Panc1 (cell line): ENCODE measurements at regions not wholly inside any gene's neighbourhood (a gene's known extent, or its start where the extent isn't known, plus 50 kb on each side); places are given as distances from the start of the nearest gene placed in this dataset.

ENCODE experiments used
- ATAC-seq: fragments of 200-7000 bp; cut with Tn5 transposase; 2 replicates; pipeline ENCODE4 v1.9.1; 2020; ENCODE audit warnings: mild to moderate bottlenecking, moderate library complexity
- BruUV-seq: library from RNA; stranded (reverse); fragments of 400-500 nt; replicated peaks from 2 replicates; lab custom pipeline; 2021; lab: Mats Ljungman, UMichigan
- CTCF ChIA-PET: fragments of 300-600 bp; sonication (Branson Sonifier 250); formaldehyde crosslinking; loops from one replicate; lab custom pipeline; 2022; ENCODE audit warnings: antibody characterized with exemption; lab: Charles Lee
- POLR2A ChIA-PET: fragments of 300-600 bp; sonication (Branson Sonifier 250); formaldehyde crosslinking; loops from one replicate; lab custom pipeline; 2022; ENCODE audit warnings: antibody characterized with exemption; lab: Charles Lee
- DNase-seq: peaks from one replicate; pipeline ENCODE4 v3.0.0-alpha.2; 2010; ENCODE audit warnings: low read depth, low spot score
- H3K27ac ChIP-seq: 2 replicates; pipeline ENCODE4 v1.5.1; 2011; ENCODE audit warnings: mild to moderate bottlenecking, low read length, inconsistent platforms
- H3K27me3 ChIP-seq: fragments of 200-500 bp; sonication (Bioruptor generic); 2 replicates; pipeline ENCODE4 v1.6.0; 2014; ENCODE audit warnings: low read length, inconsistent platforms; ENCODE audit not compliant: control insufficient read depth, insufficient read depth
- H3K36me3 ChIP-seq: fragments of 200-500 bp; sonication (Bioruptor generic); 2 replicates; pipeline ENCODE4 v1.5.1; 2014; ENCODE audit warnings: inconsistent platforms, mild to moderate bottlenecking, low read length, moderate library complexity; ENCODE audit not compliant: control insufficient read depth, insufficient read depth
- H3K4me1 ChIP-seq: 2 replicates; pipeline ENCODE4 v1.5.1; 2011; ENCODE audit warnings: inconsistent platforms, mild to moderate bottlenecking, low read length, moderate library complexity; ENCODE audit not compliant: control insufficient read depth, insufficient read depth
- H3K4me3 ChIP-seq, 2 experiments: 2 replicates each; pipeline ENCODE4 v1.5.1; 2011 to 2012; ENCODE audit warnings: low read depth in 2 of 2, low read length in 2 of 2, mild to moderate bottlenecking in 2 of 2, inconsistent platforms in 1 of 2, moderate library complexity in 1 of 2
- H3K9me3 ChIP-seq: fragments of 200-500 bp; sonication (Bioruptor generic); 2 replicates; pipeline ENCODE4 v1.5.1; 2014; ENCODE audit warnings: low read depth, mild to moderate bottlenecking, inconsistent platforms, low read length, moderate library complexity; ENCODE audit not compliant: control insufficient read depth, insufficient read depth
- POLR2AphosphoS5 ChIP-seq: IDR thresholded peaks from 2 replicates; pipeline ENCODE4 v1.6.1; 2012; ENCODE audit warnings: mild to moderate bottlenecking, low read depth, low read length, moderate library complexity
- REST ChIP-seq, 2 experiments: IDR thresholded peaks; 2 replicates each; pipeline ENCODE4 v1.6.1; 2011 to 2012; ENCODE audit warnings: low read depth in 2 of 2, control low read depth in 1 of 2, low read length in 1 of 2, mild to moderate bottlenecking in 1 of 2, moderate library complexity in 1 of 2; ENCODE audit not compliant: insufficient read depth in 1 of 2
- SIN3A ChIP-seq: IDR thresholded peaks from 2 replicates; pipeline ENCODE4 v1.6.1; 2012; ENCODE audit warnings: low read depth, mild to moderate bottlenecking, low read length, moderate library complexity, borderline replicate concordance; ENCODE audit not compliant: insufficient read depth
- TCF7L2 ChIP-seq: IDR thresholded peaks from 2 replicates; pipeline ENCODE4 v1.6.1; 2011; ENCODE audit warnings: mild to moderate bottlenecking, low read depth, low read length, inconsistent platforms
- in situ Hi-C: cut with HindIII; loops from 2 replicates; pipeline ENCODE4 v1.10.0; 2016; ENCODE audit warnings: low sequenced_read_pairs, low pct_unique_long_range_greater_than_20kb
- intact Hi-C: fragments of 100-400 bp; cut with micrococcal nuclease; formaldehyde crosslinking; loops from one replicate; pipeline ENCODE4 v1.10.0; 2022; ENCODE audit not compliant: unreplicated experiment
- TF ChIP-seq, protein P1 (sequence below): fragments of 450-650 bp; IDR thresholded peaks from 2 replicates; pipeline ENCODE4 v1.5.1; 2017; ENCODE audit warnings: mild to moderate bottlenecking

GRCh38 chr5:71806711-71807110 lies 87.6 kb downstream of the CARTPT start:
- Histone ChIP-seq H3K9me3 (no peaks in the 10 kb centered on the region), H3K4me3 (no peak overlapping the region), H3K36me3 (no peaks in the 10 kb centered on the region), H3K27me3 (peaks cover 37% of the 10 kb centered on the region), H3K27ac (no peak overlapping the region), H3K4me1 (no peaks in the 10 kb centered on the region)
- intact Hi-C loops (no loop called here), in situ Hi-C loops (no loop called here)
- POLR2A ChIA-PET: no interaction called here
- DNase-seq (no peak), ATAC-seq (no peak)
- TF ChIP-seq POLR2AphosphoS5 (no peak), REST (IDR thresholded peaks at IDR 0.05; ENCODE audit: insufficient read depth in 1 of 2, low read depth in 2 of 2, low read length in 1 of 2) (no peak), SIN3A (no peak), TCF7L2 (no peak)
- TF ChIP-seq, protein P1, sequence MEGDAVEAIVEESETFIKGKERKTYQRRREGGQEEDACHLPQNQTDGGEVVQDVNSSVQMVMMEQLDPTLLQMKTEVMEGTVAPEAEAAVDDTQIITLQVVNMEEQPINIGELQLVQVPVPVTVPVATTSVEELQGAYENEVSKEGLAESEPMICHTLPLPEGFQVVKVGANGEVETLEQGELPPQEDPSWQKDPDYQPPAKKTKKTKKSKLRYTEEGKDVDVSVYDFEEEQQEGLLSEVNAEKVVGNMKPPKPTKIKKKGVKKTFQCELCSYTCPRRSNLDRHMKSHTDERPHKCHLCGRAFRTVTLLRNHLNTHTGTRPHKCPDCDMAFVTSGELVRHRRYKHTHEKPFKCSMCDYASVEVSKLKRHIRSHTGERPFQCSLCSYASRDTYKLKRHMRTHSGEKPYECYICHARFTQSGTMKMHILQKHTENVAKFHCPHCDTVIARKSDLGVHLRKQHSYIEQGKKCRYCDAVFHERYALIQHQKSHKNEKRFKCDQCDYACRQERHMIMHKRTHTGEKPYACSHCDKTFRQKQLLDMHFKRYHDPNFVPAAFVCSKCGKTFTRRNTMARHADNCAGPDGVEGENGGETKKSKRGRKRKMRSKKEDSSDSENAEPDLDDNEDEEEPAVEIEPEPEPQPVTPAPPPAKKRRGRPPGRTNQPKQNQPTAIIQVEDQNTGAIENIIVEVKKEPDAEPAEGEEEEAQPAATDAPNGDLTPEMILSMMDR: no peak
- BruUV-seq: no TSS peak
- CTCF ChIA-PET: no interaction called here

GRCh38 chr5:71807909-71808308 lies 88.8 kb downstream of the CARTPT start:
- Histone ChIP-seq H3K9me3 (no peaks in the 10 kb centered on the region), H3K4me3 (no peak overlapping the region), H3K27ac (no peak overlapping the region), H3K36me3 (no peaks in the 10 kb centered on the region), H3K4me1 (no peaks in the 10 kb centered on the region), H3K27me3 (peaks cover 36% of the 10 kb centered on the region)
- intact Hi-C loops: no loop called here
- no TSS peak for BruUV-seq
- in situ Hi-C loops: no loop called here
- no peak for ATAC-seq
- DNase-seq: no peak
- TF ChIP-seq, protein P1: no peak
- TF ChIP-seq SIN3A (no peak), REST (IDR thresholded peaks at IDR 0.05; ENCODE audit: insufficient read depth in 1 of 2, low read depth in 2 of 2, low read length in 1 of 2) (no peak), TCF7L2 (no peak), POLR2AphosphoS5 (no peak)
- POLR2A ChIA-PET: no interaction called here
- CTCF ChIA-PET: no interaction called here
